Fibroblast of lung (primary cell): ENCODE measurements at regions not wholly inside any gene's neighbourhood (a gene's known extent, or its start where the extent isn't known, plus 50 kb on each side); places are given as distances from the start of the nearest gene placed in this dataset.

Experiments
- EZH2 ChIP-seq: IDR thresholded peaks from 2 replicates; pipeline ENCODE4 v1.5.1; 2012; ENCODE audit warnings: low read length, control low read depth, mild to moderate bottlenecking; ENCODE audit errors: missing control alignments
- TF ChIP-seq, protein P1 (sequence below), 2 donors: IDR thresholded peaks in 1 of 2; conservative IDR thresholded peaks in 1 of 2; 1 replicate in 1 of 2; 2 replicates in 1 of 2; pipeline ENCODE4 v1.5.1; 2011 to 2012; ENCODE audit warnings: low read length in 2 of 2, control low read depth in 1 of 2, inconsistent platforms in 1 of 2, low read depth in 1 of 2, mild to moderate bottlenecking in 1 of 2

DNA sequence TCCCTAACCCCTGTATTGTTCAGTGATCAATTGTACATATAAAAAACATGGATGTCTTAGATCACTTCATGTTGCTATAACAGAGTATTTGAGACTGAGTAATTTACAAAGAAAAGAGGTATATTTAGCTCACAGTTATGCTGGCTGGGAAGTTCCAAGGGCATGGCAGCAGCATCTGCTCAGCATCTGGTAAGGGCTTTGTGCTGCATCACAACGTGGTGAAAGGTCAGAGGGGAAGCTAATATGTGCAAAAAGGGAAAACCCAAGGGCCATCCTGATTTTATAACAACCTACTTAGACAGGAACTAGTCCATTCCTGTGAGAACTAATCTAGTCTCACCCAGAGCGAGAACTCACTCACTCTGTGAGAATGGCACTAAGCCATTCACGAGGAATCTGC, 128.2 kb upstream of the OTUD4 start:
- TF ChIP-seq, protein P1, sequence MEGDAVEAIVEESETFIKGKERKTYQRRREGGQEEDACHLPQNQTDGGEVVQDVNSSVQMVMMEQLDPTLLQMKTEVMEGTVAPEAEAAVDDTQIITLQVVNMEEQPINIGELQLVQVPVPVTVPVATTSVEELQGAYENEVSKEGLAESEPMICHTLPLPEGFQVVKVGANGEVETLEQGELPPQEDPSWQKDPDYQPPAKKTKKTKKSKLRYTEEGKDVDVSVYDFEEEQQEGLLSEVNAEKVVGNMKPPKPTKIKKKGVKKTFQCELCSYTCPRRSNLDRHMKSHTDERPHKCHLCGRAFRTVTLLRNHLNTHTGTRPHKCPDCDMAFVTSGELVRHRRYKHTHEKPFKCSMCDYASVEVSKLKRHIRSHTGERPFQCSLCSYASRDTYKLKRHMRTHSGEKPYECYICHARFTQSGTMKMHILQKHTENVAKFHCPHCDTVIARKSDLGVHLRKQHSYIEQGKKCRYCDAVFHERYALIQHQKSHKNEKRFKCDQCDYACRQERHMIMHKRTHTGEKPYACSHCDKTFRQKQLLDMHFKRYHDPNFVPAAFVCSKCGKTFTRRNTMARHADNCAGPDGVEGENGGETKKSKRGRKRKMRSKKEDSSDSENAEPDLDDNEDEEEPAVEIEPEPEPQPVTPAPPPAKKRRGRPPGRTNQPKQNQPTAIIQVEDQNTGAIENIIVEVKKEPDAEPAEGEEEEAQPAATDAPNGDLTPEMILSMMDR (conservative IDR thresholded peaks at IDR 0.05 in 1 of 2, IDR thresholded peaks at IDR 0.05 in 1 of 2; ENCODE audit: low read depth in 1 of 2, low read length in 2 of 2), result no peak
- no peak for TF ChIP-seq EZH2
